PC-3 (cell line): ENCODE measurements at regions not wholly inside any gene's neighbourhood (a gene's known extent, or its start where the extent isn't known, plus 50 kb on each side); places are given as distances from the start of the nearest gene placed in this dataset.

Source experiments
- EZH2 ChIP-seq: fragments of 300-600 bp; sonication (generic); IDR thresholded peaks from one replicate; pipeline ENCODE4 v1.6.1; 2017; ENCODE audit warnings: antibody characterized with exemption, mild to moderate bottlenecking, low read length; ENCODE audit not compliant: unreplicated experiment
- EZH2phosphoT487 ChIP-seq: fragments of 300-600 bp; sonication (generic); IDR thresholded peaks from 2 replicates; pipeline ENCODE4 v1.6.1; 2018; ENCODE audit warnings: mild to moderate bottlenecking, antibody characterized with exemption, low read length, borderline replicate concordance
- TF ChIP-seq, protein P1 (sequence below): fragments of 300-600 bp; sonication (generic); conservative IDR thresholded peaks from 2 replicates; pipeline ENCODE4 v1.5.1; 2017; ENCODE audit warnings: antibody characterized with exemption, low read depth, mild to moderate bottlenecking, low read length

DNA sequence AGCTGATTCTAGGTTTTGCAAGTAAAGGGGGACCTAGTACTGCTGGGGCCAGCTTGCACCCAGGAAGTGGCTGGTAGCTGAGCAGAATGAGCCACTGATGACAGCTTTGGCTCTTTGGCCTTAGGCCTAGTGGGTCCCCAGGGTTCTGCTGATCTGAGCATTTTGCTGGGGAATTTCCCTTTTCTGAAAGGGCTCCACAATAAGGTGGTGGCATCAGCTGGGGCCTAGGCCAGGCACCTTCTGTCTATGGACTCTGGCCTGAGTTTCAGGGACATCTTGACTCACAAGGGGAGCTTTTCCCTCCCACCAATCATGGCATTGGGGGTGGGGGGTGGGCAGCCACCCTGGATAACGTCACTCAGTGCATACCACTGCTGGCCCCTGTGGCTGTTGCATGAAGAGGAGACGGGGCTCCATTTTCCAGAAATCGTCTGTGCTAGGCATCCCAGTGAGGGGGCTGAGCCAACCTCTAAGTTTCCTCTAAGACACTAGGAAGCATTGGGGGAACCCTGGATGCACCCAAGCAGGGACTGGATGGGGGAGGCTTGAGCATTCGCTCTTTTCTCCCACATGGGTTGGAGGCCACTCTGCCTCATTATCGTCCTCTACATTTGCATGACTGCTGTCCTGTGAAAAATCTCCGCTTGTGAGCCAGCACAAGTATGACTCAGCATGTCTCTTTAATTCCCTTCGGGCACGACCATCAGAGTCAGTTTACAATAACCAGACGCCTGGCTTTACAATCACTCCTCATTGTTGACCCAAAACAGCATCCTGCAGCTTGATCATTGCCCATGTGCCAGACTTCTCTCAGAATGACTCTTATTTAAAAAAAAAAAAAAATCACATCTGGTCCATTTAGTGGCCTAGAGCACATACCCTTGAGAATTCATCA is 145.0 kb upstream of the THY1 start:
- TF ChIP-seq, protein P1, sequence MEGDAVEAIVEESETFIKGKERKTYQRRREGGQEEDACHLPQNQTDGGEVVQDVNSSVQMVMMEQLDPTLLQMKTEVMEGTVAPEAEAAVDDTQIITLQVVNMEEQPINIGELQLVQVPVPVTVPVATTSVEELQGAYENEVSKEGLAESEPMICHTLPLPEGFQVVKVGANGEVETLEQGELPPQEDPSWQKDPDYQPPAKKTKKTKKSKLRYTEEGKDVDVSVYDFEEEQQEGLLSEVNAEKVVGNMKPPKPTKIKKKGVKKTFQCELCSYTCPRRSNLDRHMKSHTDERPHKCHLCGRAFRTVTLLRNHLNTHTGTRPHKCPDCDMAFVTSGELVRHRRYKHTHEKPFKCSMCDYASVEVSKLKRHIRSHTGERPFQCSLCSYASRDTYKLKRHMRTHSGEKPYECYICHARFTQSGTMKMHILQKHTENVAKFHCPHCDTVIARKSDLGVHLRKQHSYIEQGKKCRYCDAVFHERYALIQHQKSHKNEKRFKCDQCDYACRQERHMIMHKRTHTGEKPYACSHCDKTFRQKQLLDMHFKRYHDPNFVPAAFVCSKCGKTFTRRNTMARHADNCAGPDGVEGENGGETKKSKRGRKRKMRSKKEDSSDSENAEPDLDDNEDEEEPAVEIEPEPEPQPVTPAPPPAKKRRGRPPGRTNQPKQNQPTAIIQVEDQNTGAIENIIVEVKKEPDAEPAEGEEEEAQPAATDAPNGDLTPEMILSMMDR = no peak
- TF ChIP-seq EZH2 = no peak
- TF ChIP-seq EZH2phosphoT487 = no peak
